ENCODE measurements at regions not wholly inside any gene's neighbourhood (a gene's known extent, or its start where the extent isn't known, plus 50 kb on each side); places are given as distances from the start of the nearest gene placed in this dataset.

DNA sequence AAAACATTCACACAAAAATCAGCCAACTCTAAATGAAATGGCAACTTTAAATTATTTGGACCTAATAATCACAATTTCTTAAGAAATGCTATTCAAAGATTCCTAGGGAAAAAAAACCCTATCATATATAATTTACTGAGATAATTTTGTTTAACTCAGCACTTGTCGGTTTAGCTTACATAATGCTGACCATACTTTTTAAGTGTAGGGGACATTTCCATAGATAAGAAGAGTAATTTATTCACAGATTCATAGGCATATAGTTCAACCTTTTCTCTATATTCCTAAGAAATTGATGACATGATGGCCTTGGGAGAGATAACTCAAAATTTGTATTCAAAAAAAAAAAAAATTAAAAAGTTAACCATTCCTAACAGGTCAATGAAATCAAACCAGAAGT lies 260.8 kb upstream of the PGRMC2 start:
- DNase-seq (no peak), ATAC-seq (ENCODE audit: low read depth) (no peak)
- H3K27ac ChIP-seq (ENCODE audit: low read length in 2 of 2), result no peak overlapping the region
- ChIA-PET POLR2A (no interaction called here), CTCF (interaction anchor here (0.6 kb wide), 1 partner anchor 261 kb away, joined by 3 read pairs; no protein-coding TSS in a partner anchor)
- H3K27me3 Mint-ChIP-seq, result peaks cover 34% of the 10 kb centered on the region
- no peak overlapping the region for H3K4me2 ChIP-seq (replicated peaks; ENCODE audit: low read depth, low read length, poor library complexity, severe bottlenecking)
- WGBS (ENCODE audit: insufficient coverage), result no CpG with 5 or more reads among the region's 1 CpG
- H3K9me3 Mint-ChIP-seq (ENCODE audit: insufficient read depth), result no peaks in the 10 kb centered on the region
- no peaks in the 10 kb centered on the region for H3K4me1 ChIP-seq (ENCODE audit: control insufficient read depth in 2 of 2, insufficient read depth in 2 of 2, low read length in 2 of 2)
- H3K4me3 ChIP-seq (ENCODE audit: control extremely low read depth in 1 of 5, extremely low read depth in 1 of 5, insufficient read depth in 1 of 5, low read depth in 2 of 5, low read length in 4 of 5), result no peak overlapping the region
- peaks cover 0 to 9% (median 1%) of the 10 kb centered on the region in 4 experiments for H3K27me3 ChIP-seq (replicated peaks in 1 of 4; ENCODE audit: control extremely low read depth in 1 of 4, control insufficient read depth in 3 of 4, insufficient read depth in 4 of 4, low read length in 3 of 4)
- H3K79me2 ChIP-seq (ENCODE audit: control insufficient read depth, insufficient read depth, low read length), result no peaks in the 10 kb centered on the region
- no peaks in the 10 kb centered on the region for H4K20me1 ChIP-seq (ENCODE audit: control insufficient read depth, insufficient read depth, low read length, poor library complexity, severe bottlenecking)
- no peak overlapping the region for H3K4me3 Mint-ChIP-seq
- no peak overlapping the region for H3K27ac Mint-ChIP-seq
- H3K9me3 ChIP-seq (ENCODE audit: control extremely low read depth in 1 of 3, control insufficient read depth in 2 of 3, insufficient read depth in 1 of 3, low read length in 2 of 3), result no peaks in the 10 kb centered on the region
- peaks cover 9% of the 10 kb centered on the region for H3K4me1 Mint-ChIP-seq
- TF ChIP-seq EZH2 (IDR thresholded peaks at IDR 0.05; ENCODE audit: borderline replicate concordance, insufficient read depth, low read depth, low read length, poor library complexity, severe bottlenecking), result no peak
- no peak for TF ChIP-seq CTCF (IDR thresholded peaks at IDR 0.05)
- H3K9ac ChIP-seq (ENCODE audit: low read length), result no peak overlapping the region
- H2AFZ ChIP-seq (ENCODE audit: insufficient read depth, low read depth, low read length, poor library complexity, severe bottlenecking), result no peak overlapping the region
- intact Hi-C loops (cut with micrococcal nuclease), result no loop called here
- no peaks in the 10 kb centered on the region for H3K36me3 ChIP-seq (replicated peaks in 1 of 2; ENCODE audit: control extremely low read depth in 1 of 2, control insufficient read depth in 1 of 2, extremely low read depth in 1 of 2, insufficient read depth in 2 of 2, low read length in 1 of 2)

DNA sequence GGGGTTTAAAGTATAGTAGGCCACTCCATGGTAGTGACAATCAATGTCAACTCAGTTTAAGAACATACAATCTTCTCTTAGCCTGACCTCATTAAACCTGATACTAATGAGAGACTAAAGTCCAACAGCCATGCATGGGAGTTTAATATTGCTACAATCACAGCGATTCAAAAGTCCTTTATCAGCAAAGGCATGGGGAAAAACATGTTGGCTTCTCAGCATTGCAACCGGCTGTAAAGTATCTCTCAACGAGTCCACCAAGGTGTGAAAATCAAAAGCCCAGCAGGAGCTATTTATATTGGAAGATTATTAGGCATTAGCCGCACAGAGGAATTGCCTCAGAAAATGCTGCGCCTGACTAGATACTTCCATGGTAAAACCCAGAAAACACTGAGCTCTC lies 256.7 kb upstream of the PGRMC2 start:
- H3K4me1 ChIP-seq (ENCODE audit: control insufficient read depth in 2 of 2, insufficient read depth in 2 of 2, low read length in 2 of 2), result no peaks in the 10 kb centered on the region
- Mint-ChIP-seq H3K4me1 (no peaks in the 10 kb centered on the region), H3K9me3 (ENCODE audit: insufficient read depth) (no peaks in the 10 kb centered on the region), H3K27me3 (peaks cover 12% of the 10 kb centered on the region), H3K4me3 (no peak overlapping the region), H3K27ac (no peak overlapping the region)
- DNase-seq (no peak), ATAC-seq (ENCODE audit: low read depth) (no peak)
- H2AFZ ChIP-seq (ENCODE audit: insufficient read depth, low read depth, low read length, poor library complexity, severe bottlenecking), result no peak overlapping the region
- TF ChIP-seq EZH2 (IDR thresholded peaks at IDR 0.05; ENCODE audit: borderline replicate concordance, insufficient read depth, low read depth, low read length, poor library complexity, severe bottlenecking), result no peak
- no peak for TF ChIP-seq CTCF (IDR thresholded peaks at IDR 0.05)
- intact Hi-C loops (cut with micrococcal nuclease), result no loop called here
- H3K27ac ChIP-seq (ENCODE audit: low read length in 2 of 2), result no peak overlapping the region
- CTCF ChIA-PET, result no interaction called here
- no peak overlapping the region for H3K9ac ChIP-seq (ENCODE audit: low read length)
- no peak overlapping the region for H3K4me2 ChIP-seq (replicated peaks; ENCODE audit: low read depth, low read length, poor library complexity, severe bottlenecking)
- H3K36me3 ChIP-seq (replicated peaks in 1 of 2; ENCODE audit: control extremely low read depth in 1 of 2, control insufficient read depth in 1 of 2, extremely low read depth in 1 of 2, insufficient read depth in 2 of 2, low read length in 1 of 2), result no peaks in the 10 kb centered on the region
- no peaks in the 10 kb centered on the region for H4K20me1 ChIP-seq (ENCODE audit: control insufficient read depth, insufficient read depth, low read length, poor library complexity, severe bottlenecking)
- no peak overlapping the region for H3K4me3 ChIP-seq (ENCODE audit: control extremely low read depth in 1 of 5, extremely low read depth in 1 of 5, insufficient read depth in 1 of 5, low read depth in 2 of 5, low read length in 4 of 5)
- WGBS (ENCODE audit: insufficient coverage), result 93% methylated on average over 3 of the region's 5 CpGs
- H3K79me2 ChIP-seq (ENCODE audit: control insufficient read depth, insufficient read depth, low read length), result no peaks in the 10 kb centered on the region
- H3K27me3 ChIP-seq (replicated peaks in 1 of 4; ENCODE audit: control extremely low read depth in 1 of 4, control insufficient read depth in 3 of 4, insufficient read depth in 4 of 4, low read length in 3 of 4), result peaks cover 0 to 2% (median 0%) of the 10 kb centered on the region in 4 experiments
- no peaks in the 10 kb centered on the region for H3K9me3 ChIP-seq (ENCODE audit: control extremely low read depth in 1 of 3, control insufficient read depth in 2 of 3, insufficient read depth in 1 of 3, low read length in 2 of 3)
- POLR2A ChIA-PET, result no interaction called here
